Endodermal cell (in vitro differentiated cells): ENCODE measurements at regions not wholly inside any gene's neighbourhood (a gene's known extent, or its start where the extent isn't known, plus 50 kb on each side); places are given as distances from the start of the nearest gene placed in this dataset.

Experiments used
- DNase-seq: peaks from one replicate; pipeline ENCODE4 v3.0.0-alpha.2; 2017
- H3K27ac ChIP-seq: 2 replicates; pipeline ENCODE4 v1.5.1; 2013; ENCODE audit warnings: mild to moderate bottlenecking, low read depth, low read length, moderate library complexity
- H3K27me3 ChIP-seq: 2 replicates; pipeline ENCODE4 v1.6.1; 2013; ENCODE audit warnings: mild to moderate bottlenecking, low read length, moderate library complexity; ENCODE audit not compliant: insufficient read depth, control insufficient read depth, poor library complexity, severe bottlenecking
- H3K36me3 ChIP-seq: 2 replicates; pipeline ENCODE4 v1.7.0; 2013; ENCODE audit warnings: mild to moderate bottlenecking, low read length, moderate library complexity; ENCODE audit not compliant: control insufficient read depth, insufficient read depth
- H3K4me1 ChIP-seq: one replicate; pipeline ENCODE4 v1.7.0; 2013; ENCODE audit warnings: low read length; ENCODE audit not compliant: control insufficient read depth, insufficient read depth
- H3K4me3 ChIP-seq: 2 replicates; pipeline ENCODE4 v1.5.1; 2013; ENCODE audit warnings: mild to moderate bottlenecking, low read length, moderate library complexity
- H3K9ac ChIP-seq: 2 replicates; pipeline ENCODE4 v1.6.1; 2013; ENCODE audit warnings: mild to moderate bottlenecking, low read length, moderate library complexity; ENCODE audit not compliant: poor library complexity, severe bottlenecking; ENCODE audit errors: extremely low read depth
- H3K9me3 ChIP-seq: 2 replicates; pipeline ENCODE4 v1.6.1; 2013; ENCODE audit warnings: mild to moderate bottlenecking, low read length, moderate library complexity; ENCODE audit not compliant: control insufficient read depth
- H3K27ac Mint-ChIP-seq: 2 replicates; pipeline ENCODE4 v1.8.0; 2020; ENCODE audit warnings: mixed read lengths
- H3K27me3 Mint-ChIP-seq: 2 replicates; pipeline ENCODE4 v1.8.0; 2021; ENCODE audit warnings: mild to moderate bottlenecking, mixed read lengths; ENCODE audit not compliant: insufficient read depth
- H3K36me3 Mint-ChIP-seq: 2 replicates; pipeline ENCODE4 v1.8.0; 2020; ENCODE audit warnings: low read depth, mixed read lengths
- H3K4me1 Mint-ChIP-seq: 2 replicates; pipeline ENCODE4 v1.8.0; 2020; ENCODE audit warnings: mixed read lengths
- H3K4me3 Mint-ChIP-seq: 2 replicates; pipeline ENCODE4 v1.8.0; 2020; ENCODE audit warnings: mild to moderate bottlenecking, moderate library complexity, mixed read lengths
- H3K9me3 Mint-ChIP-seq: 2 replicates; pipeline ENCODE4 v1.8.0; 2020; ENCODE audit warnings: mild to moderate bottlenecking, mixed read lengths
- CTCF ChIP-seq: fragments of 200-600 bp; sonication (generic); conservative IDR thresholded peaks from 2 replicates; pipeline ENCODE4 v1.5.0; 2021; ENCODE audit warnings: antibody characterized with exemption, mild to moderate bottlenecking
- WGBS, 2 experiments: methylation state at CpG; one replicate each; pipeline versions ENCODE4 v1.1.5 to v1.1.7; 2013; ENCODE audit warnings: missing lambda C conversion rate in 2 of 2, mixed read lengths in 1 of 2; ENCODE audit not compliant: insufficient coverage in 1 of 2, insufficient read length in 1 of 2; 5-methylcytosine and 5-hydroxymethylcytosine counted together

GRCh38 chr13:34001389-34001788 is 183.4 kb downstream of the RFC3 start:
- H3K27me3 Mint-ChIP-seq, result no peaks in the 10 kb centered on the region
- TF ChIP-seq CTCF, result no peak
- Histone ChIP-seq H3K4me3 (no peak overlapping the region), H3K4me1 (no peaks in the 10 kb centered on the region), H3K27me3 (no peaks in the 10 kb centered on the region), H3K9me3 (no peaks in the 10 kb centered on the region), H3K9ac (no peak overlapping the region), H3K27ac (no peak overlapping the region), H3K36me3 (no peaks in the 10 kb centered on the region)
- H3K4me1 Mint-ChIP-seq, result no peaks in the 10 kb centered on the region
- DNase-seq, result no peak
- WGBS, 2 experiments, result 93 to 97% methylated on average over 3 to 4 of the region's 4 CpGs
- no peak overlapping the region for H3K27ac Mint-ChIP-seq
- no peaks in the 10 kb centered on the region for H3K9me3 Mint-ChIP-seq
- no peak overlapping the region for H3K4me3 Mint-ChIP-seq
- H3K36me3 Mint-ChIP-seq, result no peaks in the 10 kb centered on the region

- H3K4me3 ChIP-seq, result no peak overlapping the region
- no peaks in the 10 kb centered on the region for H3K4me1 ChIP-seq
- no peaks in the 10 kb centered on the region for H3K27me3 ChIP-seq
- DNase-seq, result no peak
- no peaks in the 10 kb centered on the region for H3K9me3 ChIP-seq
- H3K36me3 Mint-ChIP-seq, result no peaks in the 10 kb centered on the region
- no peak overlapping the region for H3K27ac ChIP-seq
- no peak overlapping the region for H3K9ac ChIP-seq
- H3K9me3 Mint-ChIP-seq, result no peaks in the 10 kb centered on the region
- TF ChIP-seq CTCF, result no peak
- H3K27ac Mint-ChIP-seq, result no peak overlapping the region
- no peaks in the 10 kb centered on the region for H3K27me3 Mint-ChIP-seq
- H3K4me1 Mint-ChIP-seq, result no peaks in the 10 kb centered on the region
- 71 to 88% methylated on average over 1 of the region's 1 CpG for WGBS, 2 experiments
- H3K4me3 Mint-ChIP-seq, result no peak overlapping the region
- H3K36me3 ChIP-seq, result no peaks in the 10 kb centered on the region
Measured at GRCh38 chr13:34002141-34002540, 184.2 kb downstream of the RFC3 start.

- H3K36me3 ChIP-seq, result no peaks in the 10 kb centered on the region
- WGBS, 2 experiments, result 90 to 91% methylated on average over 1 to 4 of the region's 4 CpGs
Measured at GRCh38 chr13:34002924-34003323, 185.0 kb downstream of the RFC3 start.

More at GRCh38 chr13:34002924-34003323, 185.0 kb downstream of the RFC3 start:
- no peaks in the 10 kb centered on the region for H3K27me3 Mint-ChIP-seq
- Histone ChIP-seq H3K4me1 (no peaks in the 10 kb centered on the region), H3K9ac (no peak overlapping the region), H3K27me3 (no peaks in the 10 kb centered on the region), H3K9me3 (no peaks in the 10 kb centered on the region), H3K27ac (no peak overlapping the region), H3K4me3 (no peak overlapping the region)
- no peak overlapping the region for H3K27ac Mint-ChIP-seq
- no peaks in the 10 kb centered on the region for H3K36me3 Mint-ChIP-seq
- no peak overlapping the region for H3K4me3 Mint-ChIP-seq
- no peak for TF ChIP-seq CTCF
- DNase-seq, result no peak
- H3K4me1 Mint-ChIP-seq, result no peaks in the 10 kb centered on the region
- H3K9me3 Mint-ChIP-seq, result no peaks in the 10 kb centered on the region
